LNCAP (cell line): ENCODE measurements at regions not wholly inside any gene's neighbourhood (a gene's known extent, or its start where the extent isn't known, plus 50 kb on each side); places are given as distances from the start of the nearest gene placed in this dataset.

Experiments
- TF ChIP-seq, protein P1 (sequence below): fragments of 450-650 bp; IDR thresholded peaks from 2 replicates; pipeline ENCODE4 v1.5.1; 2017; ENCODE audit warnings: mild to moderate bottlenecking

DNA sequence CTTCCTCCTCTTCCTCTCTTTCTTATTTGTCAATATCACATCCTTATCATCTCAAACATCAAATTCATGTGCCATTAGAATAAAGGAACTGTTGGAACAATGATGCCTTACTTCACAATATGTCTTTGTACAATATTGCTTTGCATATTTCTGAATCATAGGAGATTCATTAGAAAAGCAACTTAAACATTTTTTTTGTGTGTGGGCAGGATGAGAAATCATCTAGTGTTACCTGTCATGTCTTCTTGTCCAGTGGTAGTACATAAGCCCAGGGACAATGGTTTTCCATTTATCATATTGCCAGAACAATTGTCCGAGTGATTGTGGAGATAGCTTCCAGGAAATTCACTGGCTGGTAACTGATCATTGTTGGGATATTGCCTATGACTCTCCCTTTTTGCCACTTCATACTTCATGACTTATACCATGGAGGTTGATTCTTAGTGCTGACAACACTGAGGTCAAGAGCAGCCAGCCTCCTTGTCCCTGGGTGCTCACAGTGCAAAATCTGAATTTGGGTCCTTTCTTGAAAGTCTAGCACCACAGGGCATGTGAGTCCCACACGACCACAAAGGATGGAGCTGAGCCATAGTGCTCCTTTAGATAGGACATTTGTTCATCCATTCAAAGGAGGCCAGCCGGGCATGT, 215.0 kb downstream of the MDFIC start:
- TF ChIP-seq, protein P1, sequence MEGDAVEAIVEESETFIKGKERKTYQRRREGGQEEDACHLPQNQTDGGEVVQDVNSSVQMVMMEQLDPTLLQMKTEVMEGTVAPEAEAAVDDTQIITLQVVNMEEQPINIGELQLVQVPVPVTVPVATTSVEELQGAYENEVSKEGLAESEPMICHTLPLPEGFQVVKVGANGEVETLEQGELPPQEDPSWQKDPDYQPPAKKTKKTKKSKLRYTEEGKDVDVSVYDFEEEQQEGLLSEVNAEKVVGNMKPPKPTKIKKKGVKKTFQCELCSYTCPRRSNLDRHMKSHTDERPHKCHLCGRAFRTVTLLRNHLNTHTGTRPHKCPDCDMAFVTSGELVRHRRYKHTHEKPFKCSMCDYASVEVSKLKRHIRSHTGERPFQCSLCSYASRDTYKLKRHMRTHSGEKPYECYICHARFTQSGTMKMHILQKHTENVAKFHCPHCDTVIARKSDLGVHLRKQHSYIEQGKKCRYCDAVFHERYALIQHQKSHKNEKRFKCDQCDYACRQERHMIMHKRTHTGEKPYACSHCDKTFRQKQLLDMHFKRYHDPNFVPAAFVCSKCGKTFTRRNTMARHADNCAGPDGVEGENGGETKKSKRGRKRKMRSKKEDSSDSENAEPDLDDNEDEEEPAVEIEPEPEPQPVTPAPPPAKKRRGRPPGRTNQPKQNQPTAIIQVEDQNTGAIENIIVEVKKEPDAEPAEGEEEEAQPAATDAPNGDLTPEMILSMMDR = no peak

DNA sequence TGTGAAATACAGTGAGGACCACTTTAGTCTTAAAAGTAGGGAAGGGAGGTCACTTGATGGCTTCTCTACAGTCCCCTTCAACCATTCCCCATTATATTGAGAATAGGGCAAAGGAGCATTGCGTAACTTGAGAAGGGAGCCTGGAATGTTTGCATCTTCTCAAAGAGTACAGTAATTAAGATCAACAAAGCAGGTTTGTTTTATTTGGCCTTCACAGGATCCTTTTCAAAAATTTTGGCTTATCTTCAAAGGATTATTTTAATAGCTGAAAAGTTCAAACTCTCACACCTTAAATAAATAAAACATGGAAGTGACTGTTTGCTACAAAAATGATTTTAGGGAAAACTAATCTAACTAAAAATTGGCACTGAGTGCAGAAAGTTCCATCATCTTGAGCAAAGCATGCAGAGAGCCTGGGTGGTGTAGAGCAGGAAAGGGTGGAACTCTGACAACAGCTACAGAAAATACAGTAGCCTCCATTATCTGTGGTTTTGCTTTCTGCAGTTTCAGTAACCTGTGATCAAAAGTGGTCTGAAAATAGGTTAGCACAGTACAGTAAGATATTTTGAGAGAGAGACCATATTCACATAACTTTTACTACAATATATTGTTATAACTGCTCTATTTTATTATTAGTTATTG, 214.0 kb downstream of the MDFIC start:
- TF ChIP-seq, protein P1 = no peak

DNA sequence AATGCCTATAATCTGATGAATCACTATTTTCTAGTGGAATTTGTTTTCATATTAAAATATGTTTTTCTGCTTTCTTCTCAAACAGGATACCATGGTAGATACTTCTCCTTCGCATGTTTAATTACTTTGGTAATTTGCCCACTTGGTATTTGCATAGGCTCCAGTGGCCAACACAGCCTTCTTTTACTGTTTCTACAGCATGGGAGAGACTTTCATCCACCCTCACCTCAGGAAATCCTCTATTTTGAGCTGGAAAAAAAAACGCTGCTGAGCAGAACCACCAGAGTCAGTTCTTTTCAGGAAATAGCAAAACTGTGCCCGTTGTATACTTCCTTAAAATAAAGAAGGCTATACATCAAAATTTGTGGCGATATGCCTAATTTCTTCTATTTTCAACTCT, 213.3 kb downstream of the MDFIC start:
- TF ChIP-seq, protein P1 = no peak

DNA sequence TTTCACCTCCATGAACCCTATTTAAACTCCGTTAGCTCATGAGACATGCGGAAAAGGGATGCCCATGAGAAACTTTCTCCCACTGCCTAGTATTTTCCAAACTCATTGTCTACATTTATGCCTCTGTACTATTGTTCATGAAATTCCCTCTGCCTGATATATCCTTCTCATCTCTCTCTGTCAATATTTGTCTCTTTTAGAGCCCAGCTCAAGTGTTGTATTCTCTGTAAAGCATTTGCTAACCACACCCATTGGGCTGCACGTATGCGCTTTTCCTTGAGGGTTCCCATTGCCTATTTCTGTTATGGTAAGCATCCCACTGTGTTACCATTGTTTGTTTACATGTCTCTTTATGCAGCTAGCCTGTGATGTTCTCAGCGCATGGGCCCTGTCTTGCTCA, 211.4 kb downstream of the MDFIC start:
- TF ChIP-seq, protein P1 = no peak

DNA sequence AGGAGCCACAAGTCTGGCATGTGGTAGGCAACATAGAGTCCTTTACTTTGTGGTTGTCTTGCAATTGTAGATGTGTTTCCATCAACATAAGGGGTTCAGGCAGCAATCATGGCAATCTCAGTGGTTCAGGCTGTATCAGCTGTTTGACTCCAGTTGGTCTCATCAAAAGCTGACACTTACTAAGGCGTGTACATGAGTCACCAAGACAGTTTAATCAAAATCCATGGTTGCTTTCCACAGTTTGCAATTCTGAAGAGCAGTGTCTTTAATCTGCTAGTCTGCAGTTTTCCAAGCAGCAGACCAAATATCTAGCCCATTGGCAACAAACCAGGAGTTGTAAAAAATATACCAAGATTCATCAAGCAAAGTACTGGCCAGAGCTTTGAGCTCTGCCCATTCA, 210.2 kb downstream of the MDFIC start:
- TF ChIP-seq, protein P1 = no peak

DNA sequence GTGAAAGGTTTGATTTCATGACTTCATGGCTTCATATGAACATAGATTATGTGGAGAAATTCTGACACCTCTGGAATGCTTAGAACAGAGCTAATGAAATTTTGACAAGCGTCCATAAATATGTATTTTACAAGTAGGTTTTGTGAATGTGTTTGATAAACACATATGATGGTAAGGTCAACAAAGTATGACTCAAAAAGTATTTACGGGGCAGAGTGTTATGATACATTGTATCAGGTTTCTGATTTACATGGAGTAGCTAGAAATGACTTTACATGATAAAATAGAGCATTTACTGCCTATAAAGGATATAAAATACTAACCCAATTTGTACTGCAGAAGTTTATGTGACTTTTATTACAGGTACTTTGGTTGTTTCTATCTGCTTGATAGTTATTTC, 206.3 kb downstream of the MDFIC start:
- TF ChIP-seq, protein P1 = no peak

DNA sequence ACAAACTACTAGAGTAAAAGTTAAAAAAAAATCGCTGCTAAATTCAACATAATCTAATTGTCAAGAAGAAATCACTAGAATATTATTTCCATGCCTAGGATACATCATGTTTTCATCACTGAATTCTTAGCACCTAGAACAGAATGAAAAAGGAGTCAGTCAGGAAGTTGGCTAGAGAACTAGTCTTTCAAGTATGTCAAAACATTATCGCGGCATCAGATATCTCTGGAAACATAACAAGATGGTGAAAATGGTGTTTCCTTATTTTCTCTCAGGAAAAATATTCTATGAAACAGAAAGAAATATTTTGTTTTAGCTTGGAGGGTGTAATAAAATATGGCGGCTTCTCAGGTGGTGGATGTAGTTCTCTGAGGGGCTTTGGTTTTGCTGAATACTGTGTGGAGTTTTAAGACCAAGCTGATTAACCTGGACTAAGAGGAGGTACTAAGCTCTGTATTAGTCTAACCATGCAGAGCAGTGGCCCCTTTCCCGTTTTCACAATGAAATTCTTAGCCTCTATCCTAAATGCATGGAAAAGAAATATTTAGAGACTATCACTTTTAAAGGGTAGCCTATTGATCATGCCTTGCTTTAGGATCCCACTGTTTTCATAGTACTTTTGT, 205.6 kb downstream of the MDFIC start:
- TF ChIP-seq, protein P1 = no peak
